ENCODE measurements at regions not wholly inside any gene's neighbourhood (a gene's known extent, or its start where the extent isn't known, plus 50 kb on each side); places are given as distances from the start of the nearest gene placed in this dataset.

GRCh38 chr7:34222722-34223121 is 317.4 kb downstream of the BMPER start (continued):
- TF ChIP-seq E4F1 (CRISPR knock-in tag; IDR thresholded peaks at IDR 0.05; ENCODE audit: borderline replicate concordance) (no peak), ZKSCAN1 (IDR thresholded peaks at IDR 0.05; ENCODE audit: low read depth, low read length) (no peak), SFPQ (IDR thresholded peaks at IDR 0.05; ENCODE audit: low read depth, low read length) (no peak), MYC (IDR thresholded peaks at IDR 0.05; ENCODE audit: low read depth, low read length) (no peak), MYC (CRISPR knock-in tag; IDR thresholded peaks at IDR 0.05; ENCODE audit: borderline replicate concordance, low read depth) (no peak), PHB (CRISPR knock-in tag; IDR thresholded peaks at IDR 0.05) (no peak), ZBTB1 (CRISPR knock-in tag; IDR thresholded peaks at IDR 0.05; ENCODE audit: borderline replicate concordance, low read depth) (no peak), MTA3 (IDR thresholded peaks at IDR 0.05; ENCODE audit: borderline replicate concordance) (no peak), NFYB (IDR thresholded peaks at IDR 0.05; ENCODE audit: extremely low read depth, insufficient read length) (no peak), ESRRB (CRISPR knock-in tag; IDR thresholded peaks at IDR 0.05; ENCODE audit: borderline replicate concordance) (no peak), EP400 (IDR thresholded peaks at IDR 0.05) (no peak), ZBTB12 (CRISPR knock-in tag; IDR thresholded peaks at IDR 0.05) (no peak)
